ENCODE measurements at regions not wholly inside any gene's neighbourhood (a gene's known extent, or its start where the extent isn't known, plus 50 kb on each side); places are given as distances from the start of the nearest gene placed in this dataset.

GRCh38 chr5:28967848-28968247 is 1929.5 kb upstream of the CDH9 start:
- TF ChIP-seq GLIS3 (CRISPR knock-in tag; IDR thresholded peaks at IDR 0.05): no peak
- TF ChIP-seq, protein P1, sequence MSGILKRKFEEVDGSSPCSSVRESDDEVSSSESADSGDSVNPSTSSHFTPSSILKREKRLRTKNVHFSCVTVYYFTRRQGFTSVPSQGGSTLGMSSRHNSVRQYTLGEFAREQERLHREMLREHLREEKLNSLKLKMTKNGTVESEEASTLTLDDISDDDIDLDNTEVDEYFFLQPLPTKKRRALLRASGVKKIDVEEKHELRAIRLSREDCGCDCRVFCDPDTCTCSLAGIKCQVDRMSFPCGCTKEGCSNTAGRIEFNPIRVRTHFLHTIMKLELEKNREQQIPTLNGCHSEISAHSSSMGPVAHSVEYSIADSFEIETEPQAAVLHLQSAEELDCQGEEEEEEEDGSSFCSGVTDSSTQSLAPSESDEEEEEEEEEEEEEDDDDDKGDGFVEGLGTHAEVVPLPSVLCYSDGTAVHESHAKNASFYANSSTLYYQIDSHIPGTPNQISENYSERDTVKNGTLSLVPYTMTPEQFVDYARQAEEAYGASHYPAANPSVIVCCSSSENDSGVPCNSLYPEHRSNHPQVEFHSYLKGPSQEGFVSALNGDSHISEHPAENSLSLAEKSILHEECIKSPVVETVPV (CRISPR knock-in tag; IDR thresholded peaks at IDR 0.05): no peak

Measured in SK-N-SH treated with all-trans-retinoic acid at 6 μM for 48 hours (cell line).